Liver (tissue), 8 donors: ENCODE measurements at regions not wholly inside any gene's neighbourhood (a gene's known extent, or its start where the extent isn't known, plus 50 kb on each side); places are given as distances from the start of the nearest gene placed in this dataset.

ENCODE experiments used
- DNase-seq: peaks from one replicate; pipeline ENCODE4 v3.0.0-alpha.2; 2017; ENCODE audit warnings: low spot score
- H3K27ac ChIP-seq, 2 donors: one replicate each; pipeline ENCODE4 v1.7.0; 2013; ENCODE audit warnings: inconsistent platforms in 2 of 2, low read length in 2 of 2, control low read depth in 1 of 2, low read depth in 1 of 2, mild to moderate bottlenecking in 1 of 2
- H3K27me3 ChIP-seq, 4 donors: one replicate each; pipeline versions ENCODE4 v1.6.1 to v1.7.0; 2013; ENCODE audit warnings: low read length in 3 of 4, inconsistent platforms in 1 of 4, mild to moderate bottlenecking in 1 of 4, moderate library complexity in 1 of 4; ENCODE audit not compliant: control insufficient read depth in 4 of 4, insufficient read depth in 4 of 4
- H3K36me3 ChIP-seq, 4 donors: one replicate each; pipeline versions ENCODE4 v1.6.1 to v1.7.0; 2013; ENCODE audit warnings: low read length in 3 of 4, mild to moderate bottlenecking in 3 of 4, low read depth in 1 of 4, moderate library complexity in 1 of 4; ENCODE audit not compliant: control insufficient read depth in 4 of 4, insufficient read depth in 3 of 4
- H3K4me1 ChIP-seq, 4 donors: one replicate each; pipeline versions ENCODE4 v1.6.1 to v1.7.0; 2013; ENCODE audit warnings: low read length in 3 of 4, mild to moderate bottlenecking in 3 of 4, moderate library complexity in 1 of 4; ENCODE audit not compliant: control insufficient read depth in 4 of 4, insufficient read depth in 4 of 4
- H3K4me3 ChIP-seq, 3 donors: one replicate each; pipeline versions ENCODE4 v1.6.1 to v1.7.0; 2013; ENCODE audit warnings: low read length in 3 of 3, control low read depth in 1 of 3, low read depth in 1 of 3, mild to moderate bottlenecking in 1 of 3
- H3K9ac ChIP-seq, 2 donors: one replicate each; pipeline ENCODE4 v1.7.0; 2013; ENCODE audit warnings: low read length in 2 of 2, mild to moderate bottlenecking in 2 of 2, moderate library complexity in 2 of 2, control low read depth in 1 of 2, low read depth in 1 of 2
- H3K9me3 ChIP-seq, 4 donors: one replicate each; pipeline versions ENCODE4 v1.6.1 to v1.7.0; 2013; ENCODE audit warnings: low read length in 3 of 4; ENCODE audit not compliant: control insufficient read depth in 4 of 4
- EGR1 ChIP-seq, 2 donors: IDR thresholded peaks; 2 replicates each; pipeline ENCODE4 v1.6.1; 2016 to 2018; ENCODE audit warnings: antibody characterized with exemption in 2 of 2, low read depth in 2 of 2
- FOXA1 ChIP-seq: IDR thresholded peaks from 2 replicates; pipeline ENCODE4 v1.6.1; 2016; ENCODE audit warnings: antibody characterized with exemption
- FOXA2 ChIP-seq: IDR thresholded peaks from 2 replicates; pipeline ENCODE4 v1.6.1; 2016; ENCODE audit warnings: antibody characterized with exemption
- GABPA ChIP-seq, 2 donors: IDR thresholded peaks in 1 of 2; conservative IDR thresholded peaks in 1 of 2; 2 replicates each; pipeline ENCODE4 v1.6.1; 2016; ENCODE audit warnings: antibody characterized with exemption in 2 of 2, mild to moderate bottlenecking in 1 of 2, moderate library complexity in 1 of 2
- HNF4A ChIP-seq, 2 donors: conservative IDR thresholded peaks; 2 replicates each; pipeline ENCODE4 v1.6.1; 2016; ENCODE audit warnings: antibody characterized with exemption in 2 of 2, mild to moderate bottlenecking in 2 of 2
- HNF4G ChIP-seq: IDR thresholded peaks from 2 replicates; pipeline ENCODE4 v1.6.1; 2016; ENCODE audit warnings: antibody characterized with exemption
- JUND ChIP-seq, 2 donors: IDR thresholded peaks; 2 replicates each; pipeline ENCODE4 v1.6.1; 2016; ENCODE audit warnings: antibody characterized with exemption in 2 of 2
- NR2F2 ChIP-seq: IDR thresholded peaks from 2 replicates; pipeline ENCODE4 v1.6.1; 2016; ENCODE audit warnings: antibody characterized with exemption
- REST ChIP-seq: IDR thresholded peaks from 2 replicates; pipeline ENCODE4 v1.6.1; 2016; ENCODE audit warnings: antibody characterized with exemption, mild to moderate bottlenecking
- RXRA ChIP-seq, 2 donors: IDR thresholded peaks; 2 replicates each; pipeline ENCODE4 v1.6.1; 2017 to 2018; ENCODE audit warnings: antibody characterized with exemption in 2 of 2, mild to moderate bottlenecking in 1 of 2
- SP1 ChIP-seq: IDR thresholded peaks from 2 replicates; pipeline ENCODE4 v1.6.1; 2018; ENCODE audit warnings: antibody characterized with exemption, mild to moderate bottlenecking
- TAF1 ChIP-seq: conservative IDR thresholded peaks from 2 replicates; pipeline ENCODE4 v1.6.1; 2016; ENCODE audit warnings: antibody characterized with exemption, mild to moderate bottlenecking
- ZBTB33 ChIP-seq: IDR thresholded peaks from 2 replicates; pipeline ENCODE4 v1.6.1; 2016; ENCODE audit warnings: antibody characterized with exemption
- WGBS: extraction: QIAGEN DNeasy Blood & Tissue Kit; methylation state at CpG from one replicate; pipeline ENCODE4 v1.1.7; 2013; 5-methylcytosine and 5-hydroxymethylcytosine counted together
- TF ChIP-seq, protein P1 (sequence below): IDR thresholded peaks from 2 replicates; pipeline ENCODE4 v1.6.1; 2016; ENCODE audit warnings: antibody characterized with exemption
- TF ChIP-seq, protein P2 (sequence below): IDR thresholded peaks from 2 replicates; pipeline ENCODE4 v1.6.1; 2016; ENCODE audit warnings: antibody characterized with exemption
- TF ChIP-seq, protein P3 (sequence below): fragments of 150-350 bp; IDR thresholded peaks from 2 replicates; pipeline ENCODE4 v1.5.1; 2017; ENCODE audit warnings: improper control_type of control experiment, low read depth, low read length; ENCODE audit not compliant: missing input control
- donor health status: healthy.
- donor health status: healthy.
- donor health status: healthy.
- donor health status: healthy.
- donor health status: healthy.

DNA sequence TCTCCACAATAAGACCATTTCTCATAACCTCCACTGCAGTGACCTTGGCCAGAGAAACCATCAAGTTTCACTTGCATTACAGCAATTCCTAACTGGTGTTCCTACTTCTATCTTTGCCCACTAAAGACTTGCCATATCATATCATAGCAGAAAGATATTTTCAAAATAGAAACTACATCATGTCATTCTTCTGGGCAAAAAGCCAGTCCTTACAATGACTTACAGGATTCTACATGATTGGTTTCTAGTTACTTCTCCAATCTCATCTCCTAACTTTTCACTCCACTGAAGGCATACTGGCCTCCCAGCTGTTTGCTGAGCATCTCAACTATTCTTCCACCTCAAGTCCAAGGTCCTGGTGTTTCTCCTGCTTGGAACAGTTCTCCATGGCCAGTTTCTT, 151.4 kb downstream of the HNMT start:
- no peak overlapping the region for H3K9ac ChIP-seq
- no peak overlapping the region for H3K27ac ChIP-seq
- no peaks in the 10 kb centered on the region for H3K27me3 ChIP-seq
- no peak for DNase-seq
- H3K9me3 ChIP-seq, result no peaks in the 10 kb centered on the region
- no peaks in the 10 kb centered on the region for H3K36me3 ChIP-seq
- H3K4me3 ChIP-seq, result no peak overlapping the region
- TF ChIP-seq ZBTB33 (no peak), RXRA (IDR thresholded peaks at IDR 0.05) (no peak), JUND (IDR thresholded peaks at IDR 0.05) (no peak), EGR1 (IDR thresholded peaks at IDR 0.05; ENCODE audit: low read depth in 2 of 2) (no peak), HNF4G (no peak), REST (no peak), NR2F2 (no peak), GABPA (IDR thresholded peaks at IDR 0.05 in 1 of 2, conservative IDR thresholded peaks at IDR 0.05 in 1 of 2) (no peak), FOXA2 (no peak), HNF4A (conservative IDR thresholded peaks at IDR 0.05) (no peak)
- TF ChIP-seq, protein P1, sequence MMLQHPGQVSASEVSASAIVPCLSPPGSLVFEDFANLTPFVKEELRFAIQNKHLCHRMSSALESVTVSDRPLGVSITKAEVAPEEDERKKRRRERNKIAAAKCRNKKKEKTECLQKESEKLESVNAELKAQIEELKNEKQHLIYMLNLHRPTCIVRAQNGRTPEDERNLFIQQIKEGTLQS, result no peak
- peaks cover 0 to 6% (median 4%) of the 10 kb centered on the region in 4 donors for H3K4me1 ChIP-seq

DNA sequence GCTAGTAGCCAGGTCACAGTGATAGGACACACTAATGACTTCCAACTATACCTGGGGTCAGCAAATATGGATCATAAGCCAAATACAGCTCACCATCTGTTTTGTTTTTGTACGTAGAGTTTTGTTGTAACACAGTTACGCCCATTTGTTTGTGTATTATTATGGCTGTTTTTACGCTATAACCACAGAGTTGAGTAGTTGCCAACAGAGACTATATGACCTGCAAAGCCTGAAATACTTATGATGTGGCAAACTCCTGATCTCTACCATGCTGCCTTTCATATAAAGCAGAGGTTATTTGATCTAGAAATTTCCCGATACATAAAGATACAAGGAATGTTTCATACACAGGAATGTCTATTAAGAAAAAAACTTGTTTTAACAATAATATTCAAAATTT, 152.2 kb downstream of the HNMT start:
- WGBS, result 96% methylated on average over 4 of the region's 4 CpGs
- no peak overlapping the region for H3K4me3 ChIP-seq
- H3K36me3 ChIP-seq, result no peaks in the 10 kb centered on the region
- DNase-seq, result no peak
- H3K27me3 ChIP-seq, result no peaks in the 10 kb centered on the region
- H3K4me1 ChIP-seq, result no peaks in the 10 kb centered on the region
- H3K9me3 ChIP-seq, result no peaks in the 10 kb centered on the region
- TF ChIP-seq, protein P2, sequence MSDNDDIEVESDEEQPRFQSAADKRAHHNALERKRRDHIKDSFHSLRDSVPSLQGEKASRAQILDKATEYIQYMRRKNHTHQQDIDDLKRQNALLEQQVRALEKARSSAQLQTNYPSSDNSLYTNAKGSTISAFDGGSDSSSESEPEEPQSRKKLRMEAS, result no peak
- TF ChIP-seq SP1 (no peak), GABPA (IDR thresholded peaks at IDR 0.05 in 1 of 2, conservative IDR thresholded peaks at IDR 0.05 in 1 of 2) (no peak), TAF1 (no peak), EGR1 (IDR thresholded peaks at IDR 0.05; ENCODE audit: low read depth in 2 of 2) (no peak), FOXA1 (no peak), HNF4G (no peak)
- TF ChIP-seq, protein P3, sequence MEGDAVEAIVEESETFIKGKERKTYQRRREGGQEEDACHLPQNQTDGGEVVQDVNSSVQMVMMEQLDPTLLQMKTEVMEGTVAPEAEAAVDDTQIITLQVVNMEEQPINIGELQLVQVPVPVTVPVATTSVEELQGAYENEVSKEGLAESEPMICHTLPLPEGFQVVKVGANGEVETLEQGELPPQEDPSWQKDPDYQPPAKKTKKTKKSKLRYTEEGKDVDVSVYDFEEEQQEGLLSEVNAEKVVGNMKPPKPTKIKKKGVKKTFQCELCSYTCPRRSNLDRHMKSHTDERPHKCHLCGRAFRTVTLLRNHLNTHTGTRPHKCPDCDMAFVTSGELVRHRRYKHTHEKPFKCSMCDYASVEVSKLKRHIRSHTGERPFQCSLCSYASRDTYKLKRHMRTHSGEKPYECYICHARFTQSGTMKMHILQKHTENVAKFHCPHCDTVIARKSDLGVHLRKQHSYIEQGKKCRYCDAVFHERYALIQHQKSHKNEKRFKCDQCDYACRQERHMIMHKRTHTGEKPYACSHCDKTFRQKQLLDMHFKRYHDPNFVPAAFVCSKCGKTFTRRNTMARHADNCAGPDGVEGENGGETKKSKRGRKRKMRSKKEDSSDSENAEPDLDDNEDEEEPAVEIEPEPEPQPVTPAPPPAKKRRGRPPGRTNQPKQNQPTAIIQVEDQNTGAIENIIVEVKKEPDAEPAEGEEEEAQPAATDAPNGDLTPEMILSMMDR, result no peak
- H3K27ac ChIP-seq, result no peak overlapping the region
- H3K9ac ChIP-seq, result no peak overlapping the region
